SK-N-SH (cell line): ENCODE measurements at regions not wholly inside any gene's neighbourhood (a gene's known extent, or its start where the extent isn't known, plus 50 kb on each side); places are given as distances from the start of the nearest gene placed in this dataset.
"Not testable (repeated sequence)": the region's sequence is repeated elsewhere in the genome, so short reads cannot be mapped to it uniquely, and the experiment has no call there.

Experiments used
- CTCF ChIP-seq: fragments of 200-600 bp; sonication (generic); IDR thresholded peaks from 2 replicates; pipeline ENCODE4 v1.6.1; 2017; ENCODE audit warnings: antibody characterized with exemption, mild to moderate bottlenecking, moderate library complexity
- EP300 ChIP-seq, 2 experiments: IDR thresholded peaks; 2 replicates each; pipeline versions ENCODE4 v1.4.0 to v1.6.1; 2012; ENCODE audit warnings: borderline replicate concordance in 1 of 2, low read depth in 1 of 2, low read length in 1 of 2
- EZH2phosphoT487 ChIP-seq: fragments of 200-600 bp; sonication (generic); IDR thresholded peaks from 2 replicates; pipeline ENCODE4 v1.6.1; 2017; ENCODE audit warnings: low read depth, mixed run types, mild to moderate bottlenecking, antibody characterized with exemption, moderate library complexity, borderline replicate concordance
- FOXJ3 ChIP-seq: sonication (generic); formaldehyde crosslinking; IDR thresholded peaks from 2 replicates; pipeline ENCODE4 v1.5.1; 2020; ENCODE audit warnings: mild to moderate bottlenecking, missing genetic modification reagents
- GATA2 ChIP-seq: sonication (generic); formaldehyde crosslinking; IDR thresholded peaks from 2 replicates; pipeline ENCODE4 v1.5.0; 2020; ENCODE audit warnings: mild to moderate bottlenecking, missing genetic modification reagents
- MAX ChIP-seq: IDR thresholded peaks from 2 replicates; pipeline ENCODE4 v1.4.0; 2012; ENCODE audit warnings: low read depth
- MXI1 ChIP-seq: IDR thresholded peaks from 2 replicates; pipeline ENCODE4 v1.6.1; 2012; ENCODE audit warnings: mild to moderate bottlenecking, low read depth, low read length, improper control_type of control experiment
- NFIC ChIP-seq: IDR thresholded peaks from 2 replicates; pipeline ENCODE4 v1.4.0; 2012; ENCODE audit warnings: borderline replicate concordance
- POLR2AphosphoS5 ChIP-seq: IDR thresholded peaks from 2 replicates; pipeline ENCODE4 v1.6.1; 2012; ENCODE audit warnings: low read depth, low read length
- RFX5 ChIP-seq: IDR thresholded peaks from 2 replicates; pipeline ENCODE4 v1.6.1; 2012; ENCODE audit warnings: mild to moderate bottlenecking, improper control_type of control experiment, low read length
- RXRA ChIP-seq: IDR thresholded peaks from 2 replicates; pipeline ENCODE4 v1.4.0; 2012; ENCODE audit warnings: low read depth, mild to moderate bottlenecking, borderline replicate concordance
- SMC3 ChIP-seq: IDR thresholded peaks from 2 replicates; pipeline ENCODE4 v1.6.1; 2012; ENCODE audit warnings: low read depth, low read length, improper control_type of control experiment
- TEAD4 ChIP-seq: IDR thresholded peaks from 2 replicates; pipeline ENCODE4 v1.4.0; 2012; ENCODE audit warnings: mild to moderate bottlenecking, borderline replicate concordance; ENCODE audit not compliant: insufficient read depth

- not testable (repeated sequence) for TF ChIP-seq SMC3; MAX; RFX5; CTCF; NFIC; GATA2; POLR2AphosphoS5; TEAD4; RXRA; EZH2phosphoT487; FOXJ3 (CRISPR knock-in tag); MXI1; EP300 (IDR thresholded peaks at IDR 0.05; ENCODE audit: borderline replicate concordance in 1 of 2, low read depth in 1 of 2, low read length in 1 of 2)
These were observed 363.0 kb downstream of the SRGAP2C start for GRCh38 chr1:121547726-121548125.
